ENCODE measurements at regions not wholly inside any gene's neighbourhood (a gene's known extent, or its start where the extent isn't known, plus 50 kb on each side); places are given as distances from the start of the nearest gene placed in this dataset.

GRCh38 chr15:38144921-38145320 is 107.7 kb upstream of the SPRED1 start:
- TF ChIP-seq CTCF (IDR thresholded peaks at IDR 0.05; ENCODE audit: poor library complexity, severe bottlenecking) (no peak), POLR2AphosphoS5 (IDR thresholded peaks at IDR 0.05) (no peak), EZH2 (IDR thresholded peaks at IDR 0.05; ENCODE audit: borderline replicate concordance, insufficient read depth, low read length, poor library complexity, severe bottlenecking) (no peak), EP300 (conservative IDR thresholded peaks at IDR 0.05; ENCODE audit: poor library complexity, severe bottlenecking) (no peak), RAD21 (conservative IDR thresholded peaks at IDR 0.05) (no peak), TAF1 (IDR thresholded peaks at IDR 0.05; ENCODE audit: low read depth) (no peak), REST (IDR thresholded peaks at IDR 0.05; ENCODE audit: borderline replicate concordance) (no peak), MXI1 (conservative IDR thresholded peaks at IDR 0.05; ENCODE audit: poor library complexity, severe bottlenecking) (no peak), SMC3 (conservative IDR thresholded peaks at IDR 0.05; ENCODE audit: poor library complexity) (no peak)

All from neural cell (in vitro differentiated cells).